ENCODE measurements at regions not wholly inside any gene's neighbourhood (a gene's known extent, or its start where the extent isn't known, plus 50 kb on each side); places are given as distances from the start of the nearest gene placed in this dataset.
A peak's percentile ranks its signal among the peaks of the same experiment; 100 is the strongest.

GRCh38 chr12:67816269-67816668 is 167.7 kb downstream of the DYRK2 start:
- H3K4me1 Mint-ChIP-seq (ENCODE audit: low read depth in 2 of 2) = no peaks in the 10 kb centered on the region
- no peak overlapping the region for H3K27ac Mint-ChIP-seq
- H3K4me3 Mint-ChIP-seq = no peak overlapping the region
- H3K36me3 Mint-ChIP-seq = peaks cover 20% of the 10 kb centered on the region
- H3K27me3 Mint-ChIP-seq = no peaks in the 10 kb centered on the region
- ATAC-seq = no peak
- no peaks in the 10 kb centered on the region for H3K9me3 Mint-ChIP-seq
- DNase-seq (ENCODE audit: low spot score) = no peak

DNA sequence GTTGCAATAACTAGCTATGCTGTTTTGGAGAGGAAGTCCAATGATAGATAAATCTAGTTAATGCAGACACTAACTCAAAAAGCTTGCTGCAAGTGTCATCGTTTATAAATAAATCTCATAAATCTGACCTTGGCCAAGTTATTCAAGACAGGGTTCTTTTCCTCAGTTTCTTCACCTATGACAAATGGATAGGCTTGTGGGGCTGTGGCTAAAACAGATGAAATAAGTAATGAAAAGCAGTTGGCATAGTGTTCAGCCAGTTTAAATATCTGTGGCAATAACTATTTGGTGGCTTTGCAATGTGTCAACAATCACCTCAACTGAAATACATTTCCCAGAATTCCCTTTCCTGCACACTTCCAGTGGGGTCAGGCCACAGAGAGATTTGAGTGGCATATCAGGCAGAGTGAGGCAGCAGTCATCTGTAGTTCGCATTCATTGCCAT is 169.9 kb downstream of the DYRK2 start:
- ATAC-seq (no peak), DNase-seq (ENCODE audit: low spot score) (no peak)
- H3K9me3 Mint-ChIP-seq = no peaks in the 10 kb centered on the region
- no peak overlapping the region for H3K27ac Mint-ChIP-seq
- no peaks in the 10 kb centered on the region for H3K4me1 Mint-ChIP-seq (ENCODE audit: low read depth in 2 of 2)
- H3K36me3 Mint-ChIP-seq = peaks cover 20% of the 10 kb centered on the region
- peaks cover 0 to 2% of the 10 kb centered on the region in 2 donors for H3K27me3 Mint-ChIP-seq
- no peak overlapping the region for H3K4me3 Mint-ChIP-seq

- Mint-ChIP-seq H3K27me3 (peaks cover 0 to 2% of the 10 kb centered on the region in 2 donors), H3K36me3 (peaks cover 20% of the 10 kb centered on the region), H3K4me1 (ENCODE audit: low read depth in 2 of 2) (no peaks in the 10 kb centered on the region), H3K4me3 (no peak overlapping the region), H3K9me3 (no peaks in the 10 kb centered on the region), H3K27ac (no peak overlapping the region)
- no peak for ATAC-seq
- no peak for DNase-seq (ENCODE audit: low spot score)
These were observed 169.3 kb upstream of the IFNG-AS1 start for GRCh38 chr12:67819902-67820301.

DNA sequence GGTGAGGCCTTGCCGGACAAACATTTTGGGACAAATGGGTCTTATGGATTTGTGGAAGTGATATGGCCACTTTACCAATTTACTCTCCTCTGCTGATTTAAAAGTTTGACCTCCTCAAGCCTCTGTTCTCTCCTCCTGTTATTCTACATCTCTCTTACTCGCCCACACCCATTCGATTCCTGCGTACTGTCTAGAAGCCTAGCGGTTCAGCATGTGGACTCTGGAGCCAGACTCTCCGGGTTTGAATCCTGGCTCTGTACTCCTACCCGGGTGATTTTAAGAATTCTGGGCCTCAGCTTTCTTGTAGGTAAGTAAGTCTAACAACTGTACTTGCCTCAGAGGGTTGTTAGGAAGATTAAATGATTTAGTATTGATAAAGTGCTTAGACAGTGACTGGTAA is 168.6 kb upstream of the IFNG-AS1 start:
- Mint-ChIP-seq H3K9me3 (no peaks in the 10 kb centered on the region), H3K27ac (no peak overlapping the region), H3K4me1 (ENCODE audit: low read depth in 2 of 2) (no peaks in the 10 kb centered on the region), H3K36me3 (peaks cover 20% of the 10 kb centered on the region), H3K4me3 (no peak overlapping the region), H3K27me3 (peaks cover 0 to 2% of the 10 kb centered on the region in 2 donors)
- ATAC-seq (no peak), DNase-seq (ENCODE audit: low spot score) (no peak)

GRCh38 chr12:67822826-67823225 is 166.4 kb upstream of the IFNG-AS1 start:
- no peak overlapping the region for H3K27ac Mint-ChIP-seq
- H3K27me3 Mint-ChIP-seq = peaks cover 0 to 2% of the 10 kb centered on the region in 2 donors
- no peak overlapping the region for H3K4me3 Mint-ChIP-seq
- peaks cover 0 to 7% of the 10 kb centered on the region in 2 donors for H3K4me1 Mint-ChIP-seq (ENCODE audit: low read depth in 2 of 2)
- no peak for ATAC-seq
- H3K36me3 Mint-ChIP-seq = peaks cover under 1% of the 10 kb centered on the region
- no peaks in the 10 kb centered on the region for H3K9me3 Mint-ChIP-seq
- DNase-seq (ENCODE audit: low spot score) = no peak

- no peak overlapping the region for H3K27ac Mint-ChIP-seq
- H3K9me3 Mint-ChIP-seq = no peaks in the 10 kb centered on the region
- peaks cover 0 to 13% of the 10 kb centered on the region in 2 donors for H3K4me1 Mint-ChIP-seq (ENCODE audit: low read depth in 2 of 2)
- H3K27me3 Mint-ChIP-seq = peaks cover 0 to 2% of the 10 kb centered on the region in 2 donors
- H3K36me3 Mint-ChIP-seq = no peaks in the 10 kb centered on the region
- H3K4me3 Mint-ChIP-seq = no peak overlapping the region
- no peak for DNase-seq (ENCODE audit: low spot score)
- ATAC-seq = no peak
These were observed 163.1 kb upstream of the IFNG-AS1 start for GRCh38 chr12:67826148-67826547.

DNA sequence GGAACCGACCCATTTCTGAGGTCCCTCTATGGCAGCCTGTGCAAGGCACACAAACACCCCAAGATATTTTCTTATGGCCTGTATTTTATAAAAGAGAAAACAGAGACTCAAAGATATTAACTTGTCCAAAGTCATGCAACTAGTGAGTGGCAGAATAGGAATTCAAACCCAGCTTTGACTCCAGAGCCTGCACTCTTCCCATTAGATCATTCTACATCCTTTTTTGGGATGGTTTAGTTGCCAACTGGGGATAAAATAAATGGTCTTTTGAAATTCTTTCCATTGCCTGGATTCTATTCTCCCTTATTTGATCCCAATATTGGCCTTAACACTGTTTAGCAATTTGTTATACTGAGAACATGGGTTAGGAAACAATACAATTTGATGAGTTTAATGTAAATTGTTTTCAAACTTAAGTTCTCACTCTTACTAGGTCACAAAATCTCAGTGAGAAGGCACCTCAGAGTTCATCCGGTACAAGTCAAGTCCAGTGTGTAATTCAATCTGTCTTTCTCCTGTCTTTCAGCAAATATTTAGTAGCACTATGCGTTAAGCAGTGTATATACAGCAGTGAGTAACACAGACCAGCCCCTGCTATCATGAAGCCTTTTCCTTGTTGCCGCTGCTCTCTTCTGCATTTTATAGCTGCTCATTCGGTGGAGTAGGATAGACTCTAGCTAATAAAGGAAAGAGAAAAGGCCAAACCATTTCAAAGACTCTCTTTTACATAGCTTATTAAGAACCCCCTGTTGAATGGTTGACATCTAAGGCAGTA is 162.1 kb upstream of the IFNG-AS1 start:
- Mint-ChIP-seq H3K27me3 (no peaks in the 10 kb centered on the region), H3K36me3 (no peaks in the 10 kb centered on the region), H3K9me3 (no peaks in the 10 kb centered on the region), H3K27ac (peak overlapping the region; percentile 1 to 69), H3K4me3 (peak overlapping the region; percentile 65), H3K4me1 (ENCODE audit: low read depth in 2 of 2) (peaks cover 0 to 13% of the 10 kb centered on the region in 2 donors)
- ATAC-seq (no peak), DNase-seq (ENCODE audit: low spot score) (no peak)

- peaks cover 0 to 3% of the 10 kb centered on the region in 2 donors for H3K27me3 Mint-ChIP-seq
- peak; percentile 61 to 96 for ATAC-seq
- H3K27ac Mint-ChIP-seq = peak overlapping the region; percentile 1 to 69
- no peaks in the 10 kb centered on the region for H3K9me3 Mint-ChIP-seq
- peak overlapping the region; percentile 65 for H3K4me3 Mint-ChIP-seq
- H3K36me3 Mint-ChIP-seq = no peaks in the 10 kb centered on the region
- H3K4me1 Mint-ChIP-seq (ENCODE audit: low read depth in 2 of 2) = peaks cover 0 to 13% of the 10 kb centered on the region in 2 donors
- no peak for DNase-seq (ENCODE audit: low spot score)
These were observed 161.3 kb upstream of the IFNG-AS1 start for GRCh38 chr12:67827820-67828383.

DNA sequence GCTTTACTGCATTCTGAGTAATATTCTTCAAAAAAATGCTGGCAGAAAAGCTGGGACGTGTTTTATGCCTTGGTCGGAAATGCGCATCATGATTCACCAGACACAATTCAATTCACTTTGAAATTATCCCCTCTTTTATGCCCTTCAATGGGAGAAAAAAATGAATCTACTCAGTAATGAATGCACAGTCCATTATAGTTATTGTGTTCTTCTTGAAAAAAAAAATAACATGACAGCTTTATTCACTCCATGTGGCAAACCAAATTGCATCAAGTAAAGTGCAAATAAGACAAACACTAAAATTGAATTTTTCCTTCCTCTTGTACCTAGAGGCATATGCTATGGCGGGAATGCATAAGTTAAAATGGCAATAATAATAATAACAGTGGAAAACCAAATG is 159.4 kb upstream of the IFNG-AS1 start:
- H3K36me3 Mint-ChIP-seq = no peaks in the 10 kb centered on the region
- peaks cover 0 to 13% of the 10 kb centered on the region in 2 donors for H3K4me1 Mint-ChIP-seq (ENCODE audit: low read depth in 2 of 2)
- DNase-seq (ENCODE audit: low spot score) (no peak), ATAC-seq (no peak)
- no peaks in the 10 kb centered on the region for H3K9me3 Mint-ChIP-seq
- H3K4me3 Mint-ChIP-seq = no peak overlapping the region
- no peak overlapping the region for H3K27ac Mint-ChIP-seq
- peaks cover 0 to 8% of the 10 kb centered on the region in 2 donors for H3K27me3 Mint-ChIP-seq

GRCh38 chr12:67832155-67832554 is 157.1 kb upstream of the IFNG-AS1 start:
- no peak for ATAC-seq
- no peaks in the 10 kb centered on the region for H3K9me3 Mint-ChIP-seq
- no peak overlapping the region for H3K4me3 Mint-ChIP-seq
- H3K27me3 Mint-ChIP-seq = peaks cover 3 to 14% of the 10 kb centered on the region in 2 donors
- H3K4me1 Mint-ChIP-seq (ENCODE audit: low read depth in 2 of 2) = peaks cover 0 to 13% of the 10 kb centered on the region in 2 donors
- no peaks in the 10 kb centered on the region for H3K36me3 Mint-ChIP-seq
- no peak for DNase-seq (ENCODE audit: low spot score)
- no peak overlapping the region for H3K27ac Mint-ChIP-seq

- no peak for ATAC-seq
These were observed 155.6 kb upstream of the IFNG-AS1 start for GRCh38 chr12:67833602-67834001.

GRCh38 chr12:67837876-67838275 is 151.4 kb upstream of the IFNG-AS1 start:
- ATAC-seq (no peak), DNase-seq (ENCODE audit: low spot score) (no peak)
- Mint-ChIP-seq H3K27ac (no peak overlapping the region), H3K4me3 (no peak overlapping the region), H3K36me3 (peaks cover 22% of the 10 kb centered on the region), H3K27me3 (peaks cover 19 to 21% of the 10 kb centered on the region in 2 donors), H3K4me1 (ENCODE audit: low read depth in 2 of 2) (no peaks in the 10 kb centered on the region), H3K9me3 (peaks cover 6% of the 10 kb centered on the region)

More at GRCh38 chr12:67833602-67834001, 155.6 kb upstream of the IFNG-AS1 start:
- no peak overlapping the region for H3K4me3 Mint-ChIP-seq
- no peaks in the 10 kb centered on the region for H3K4me1 Mint-ChIP-seq (ENCODE audit: low read depth in 2 of 2)
- peaks cover 17 to 18% of the 10 kb centered on the region in 2 donors for H3K27me3 Mint-ChIP-seq
- peaks cover 10% of the 10 kb centered on the region for H3K36me3 Mint-ChIP-seq
- DNase-seq (ENCODE audit: low spot score) = no peak
- H3K27ac Mint-ChIP-seq = no peak overlapping the region
- H3K9me3 Mint-ChIP-seq = no peaks in the 10 kb centered on the region

GRCh38 chr12:67842124-67842523 is 147.1 kb upstream of the IFNG-AS1 start:
- peaks cover 22% of the 10 kb centered on the region for H3K36me3 Mint-ChIP-seq
- H3K27me3 Mint-ChIP-seq = peaks cover 14 to 16% of the 10 kb centered on the region in 2 donors
- DNase-seq (ENCODE audit: low spot score) (no peak), ATAC-seq (no peak)
- peaks cover 0 to 5% of the 10 kb centered on the region in 2 donors for H3K4me1 Mint-ChIP-seq (ENCODE audit: low read depth in 2 of 2)
- peaks cover 6% of the 10 kb centered on the region for H3K9me3 Mint-ChIP-seq
- no peak overlapping the region for H3K27ac Mint-ChIP-seq
- H3K4me3 Mint-ChIP-seq = no peak overlapping the region

- Mint-ChIP-seq H3K27me3 (peaks cover 5 to 12% of the 10 kb centered on the region in 2 donors), H3K4me3 (no peak overlapping the region), H3K9me3 (peaks cover 6% of the 10 kb centered on the region), H3K27ac (no peak overlapping the region), H3K4me1 (ENCODE audit: low read depth in 2 of 2) (peaks cover 0 to 5% of the 10 kb centered on the region in 2 donors), H3K36me3 (peaks cover 15% of the 10 kb centered on the region)
- DNase-seq (ENCODE audit: low spot score) (no peak), ATAC-seq (no peak)
These were observed 146.0 kb upstream of the IFNG-AS1 start for GRCh38 chr12:67843257-67843656.
